HCT116 (cell line): ENCODE measurements at regions not wholly inside any gene's neighbourhood (a gene's known extent, or its start where the extent isn't known, plus 50 kb on each side); places are given as distances from the start of the nearest gene placed in this dataset.
A peak's percentile ranks its signal among the peaks of the same experiment; 100 is the strongest.

Source experiments
- ATAC-seq: fragments of 200-7000 bp; cut with Tn5 transposase; 2 replicates; pipeline ENCODE4 v1.9.1; 2020; ENCODE audit warnings: mild to moderate bottlenecking, moderate library complexity
- BruUV-seq: library from RNA; stranded (reverse); fragments of 400-500 nt; replicated peaks from 2 replicates; lab custom pipeline; 2021; lab: Mats Ljungman, UMichigan
- CTCF ChIA-PET: fragments of 300-600 bp; sonication (Branson Sonifier 250); formaldehyde crosslinking; loops from one replicate; lab custom pipeline; 2021; ENCODE audit warnings: antibody characterized with exemption; lab: Charles Lee
- POLR2A ChIA-PET: fragments of 300-600, 350-600 bp; sonication (Branson Sonifier 250); formaldehyde crosslinking; loops from one replicate; lab custom pipeline; 2021; ENCODE audit warnings: antibody characterized with exemption; lab: Charles Lee
- RAD21 ChIA-PET, 2 experiments: fragments of 300-600 bp; sonication (Branson Sonifier 250); formaldehyde crosslinking; loops; one replicate each; lab custom pipeline; 2023; ENCODE audit warnings: low total read pairs in 2 of 2; ENCODE audit not compliant: uncharacterized antibody in 2 of 2, unreplicated experiment in 2 of 2, low non-redundant PET in 1 of 2; lab: Charles Lee
- DNase-seq: peaks from one replicate; pipeline ENCODE4 v3.0.0-alpha.2; 2010; ENCODE audit warnings: low read depth, low spot score
- H2AFZ ChIP-seq: fragments of 200-600 bp; shearing (Covaris generic), sonication (generic); 2 replicates; pipeline ENCODE4 v1.6.1; 2017; ENCODE audit warnings: low read depth, mixed run types, mixed read lengths, antibody characterized with exemption, low read length; ENCODE audit not compliant: poor library complexity, severe bottlenecking
- H3K27ac ChIP-seq: 2 replicates; pipeline ENCODE4 v1.5.1; 2012; ENCODE audit warnings: low read depth, low read length
- H3K27me3 ChIP-seq: fragments of 200-600 bp; sonication (generic); 2 replicates; pipeline ENCODE4 v1.6.1; 2016; ENCODE audit warnings: mixed run types, low read length, mixed read lengths; ENCODE audit not compliant: insufficient read depth
- H3K36me3 ChIP-seq, 2 experiments: fragments of 200-500 bp in 1 of 2; fragments of 200-600 bp in 1 of 2; sonication (Bioruptor generic) in 1 of 2; sonication (generic) in 1 of 2; 2 replicates each; pipeline versions ENCODE4 v1.5.1 to v1.6.1; 2014 to 2016; ENCODE audit warnings: low read length in 2 of 2, inconsistent platforms in 1 of 2, mixed read lengths in 1 of 2, mixed run types in 1 of 2; ENCODE audit not compliant: insufficient read depth in 2 of 2, control insufficient read depth in 1 of 2
- H3K4me1 ChIP-seq, 2 experiments: fragments of 200-600 bp in 1 of 2; sonication (generic) in 1 of 2; 2 replicates each; pipeline versions ENCODE4 v1.5.1 to v1.6.1; 2012 to 2017; ENCODE audit warnings: low read length in 2 of 2, inconsistent platforms in 1 of 2, mild to moderate bottlenecking in 1 of 2, mixed read lengths in 1 of 2, mixed run types in 1 of 2, moderate library complexity in 1 of 2; ENCODE audit not compliant: insufficient read depth in 2 of 2, control insufficient read depth in 1 of 2
- H3K4me2 ChIP-seq: fragments of 200-600 bp; sonication (generic); 2 replicates; pipeline ENCODE4 v1.6.1; 2017; ENCODE audit warnings: mixed run types, low read length, mixed read lengths
- H3K4me3 ChIP-seq, 2 experiments: fragments of 200-600 bp in 1 of 2; sonication (generic) in 1 of 2; replicated peaks in 1 of 2; 2 replicates each; pipeline ENCODE4 v1.5.1; 2011 to 2016; ENCODE audit warnings: low read length in 2 of 2, control low read depth in 1 of 2, low read depth in 1 of 2, mild to moderate bottlenecking in 1 of 2, mixed read lengths in 1 of 2, mixed run types in 1 of 2
- H3K79me2 ChIP-seq: fragments of 200-600 bp; sonication (generic); 2 replicates; pipeline ENCODE4 v1.6.1; 2017; ENCODE audit warnings: mild to moderate bottlenecking, mixed run types, low read length, moderate library complexity, mixed read lengths; ENCODE audit not compliant: insufficient read depth
- H3K9ac ChIP-seq: fragments of 200-600 bp; sonication (generic); 2 replicates; pipeline ENCODE4 v1.6.1; 2016; ENCODE audit warnings: low read length, mixed read lengths
- H3K9me2 ChIP-seq: fragments of 200-600 bp; sonication (generic), shearing (Covaris generic); 2 replicates; pipeline ENCODE4 v1.6.1; 2017; ENCODE audit warnings: mixed run types, mild to moderate bottlenecking, moderate library complexity; ENCODE audit not compliant: insufficient read depth
- H3K9me3 ChIP-seq, 2 experiments: fragments of 200-500 bp in 1 of 2; fragments of 200-600 bp in 1 of 2; sonication (Bioruptor generic) in 1 of 2; sonication (generic) in 1 of 2; 2 replicates each; pipeline ENCODE4 v1.6.1; 2014 to 2017; ENCODE audit warnings: low read length in 2 of 2, mixed read lengths in 2 of 2, inconsistent platforms in 1 of 2, low read depth in 1 of 2, mild to moderate bottlenecking in 1 of 2, mixed run types in 1 of 2, moderate library complexity in 1 of 2; ENCODE audit not compliant: control insufficient read depth in 1 of 2, insufficient read depth in 1 of 2
- H4K20me1 ChIP-seq: fragments of 200-600 bp; sonication (generic), shearing (Covaris generic); 2 replicates; pipeline ENCODE4 v1.6.1; 2017; ENCODE audit warnings: mixed run types, mild to moderate bottlenecking, moderate library complexity; ENCODE audit not compliant: insufficient read depth
- CEBPB ChIP-seq: IDR thresholded peaks from 2 replicates; pipeline ENCODE4 v1.6.1; 2012; ENCODE audit warnings: low read depth
- EGR1 ChIP-seq: IDR thresholded peaks from 2 replicates; pipeline ENCODE4 v1.6.1; 2012; ENCODE audit warnings: low read depth
- EZH2phosphoT487 ChIP-seq: fragments of 200-600 bp; IDR thresholded peaks from 2 replicates; pipeline ENCODE4 v1.6.1; 2018; ENCODE audit warnings: antibody characterized with exemption, borderline replicate concordance
- JUND ChIP-seq: IDR thresholded peaks from 2 replicates; pipeline ENCODE4 v1.6.1; 2012
- RAD21 ChIP-seq: IDR thresholded peaks from 2 replicates; pipeline ENCODE4 v1.6.1; 2012; ENCODE audit warnings: low read depth, mild to moderate bottlenecking
- SP1 ChIP-seq: IDR thresholded peaks from 2 replicates; pipeline ENCODE4 v1.6.1; 2012; ENCODE audit warnings: low read depth
- ZNF274 ChIP-seq: fragments of 200-500 bp; sonication (Bioruptor generic); IDR thresholded peaks from 2 replicates; pipeline ENCODE4 v1.6.1; 2014; ENCODE audit warnings: mild to moderate bottlenecking, low read depth, low read length, inconsistent platforms
- intact Hi-C: fragments of 100-400 bp; cut with micrococcal nuclease; formaldehyde crosslinking; loops from 2 replicates; pipeline ENCODE4 v1.10.0; 2022
- TF ChIP-seq, protein P1 (sequence below): IDR thresholded peaks from 2 replicates; pipeline ENCODE4 v1.6.1; 2012
- TF ChIP-seq, protein P2 (sequence below), 3 experiments: fragments of 200-600 bp in 1 of 3; sonication (generic) in 1 of 3; IDR thresholded peaks in 2 of 3; conservative IDR thresholded peaks in 1 of 3; 2 replicates each; pipeline ENCODE4 v1.5.1; 2012 to 2017; ENCODE audit warnings: low read depth in 2 of 3, low read length in 2 of 3, antibody characterized with exemption in 1 of 3, borderline replicate concordance in 1 of 3, control low read depth in 1 of 3, mild to moderate bottlenecking in 1 of 3, mixed read lengths in 1 of 3, mixed run types in 1 of 3, moderate library complexity in 1 of 3; ENCODE audit not compliant: insufficient read depth in 1 of 3

DNA sequence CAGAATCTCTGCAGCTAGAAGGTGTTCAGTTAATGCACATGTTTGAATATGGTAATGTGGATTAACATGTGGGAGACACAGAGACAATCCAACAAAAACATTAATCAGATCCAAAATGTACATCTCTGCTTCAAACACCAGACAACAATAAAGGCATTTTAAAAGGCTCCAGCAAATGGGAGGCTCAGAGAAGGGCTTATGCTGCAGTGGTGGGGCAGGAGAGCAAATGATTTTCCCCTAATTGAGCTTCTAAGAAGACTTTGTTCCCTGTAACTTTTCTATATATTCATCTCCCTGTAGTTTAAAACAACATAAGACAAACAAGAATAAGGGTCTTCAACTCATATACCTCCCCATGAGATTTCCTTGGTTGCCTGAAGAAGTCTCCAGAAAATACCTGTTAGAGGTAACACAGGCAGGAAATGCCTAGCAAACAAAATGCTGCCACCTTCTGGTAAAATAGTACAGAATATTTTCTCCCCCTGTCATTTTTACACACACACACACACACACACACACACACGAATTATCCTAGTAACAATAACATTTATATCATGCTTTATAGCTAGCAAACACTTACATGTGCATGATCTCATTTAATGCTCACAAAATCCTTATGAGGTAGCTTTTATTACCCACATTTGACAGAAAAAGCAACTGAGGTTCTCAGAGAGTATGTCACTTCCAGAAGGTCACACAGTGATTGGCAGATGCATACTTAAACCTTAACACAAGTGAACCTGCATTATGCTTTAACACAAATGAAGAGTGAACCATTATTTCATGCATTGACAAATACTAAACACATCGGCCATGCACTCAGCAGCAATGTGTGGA lies 123.4 kb upstream of the MB21D2 start:
- RAD21 ChIA-PET = interaction anchor here (0.7 to 1.2 kb wide), 5 partner anchors 222 to 260 kb away, joined by 3 to 10 read pairs (median 6); no protein-coding TSS in a partner anchor
- no peak overlapping the region for H3K4me3 ChIP-seq
- peak overlapping the region; percentile 29 for H2AFZ ChIP-seq
- H3K27ac ChIP-seq = no peak overlapping the region
- DNase-seq (peak; percentile 50), ATAC-seq (peak; percentile 83)
- H3K36me3 ChIP-seq = no peaks in the 10 kb centered on the region
- CTCF ChIA-PET = interaction anchor here (0.6 to 4.7 kb wide), 8 partner anchors 131 to 234 kb away, joined by 3 to 57 read pairs (median 4); no protein-coding TSS in a partner anchor
- BruUV-seq = no TSS peak
- TF ChIP-seq CEBPB (no peak), EZH2phosphoT487 (no peak), ZNF274 (no peak), JUND (no peak), SP1 (no peak), RAD21 (peak; percentile 85), EGR1 (no peak)
- TF ChIP-seq, protein P1, sequence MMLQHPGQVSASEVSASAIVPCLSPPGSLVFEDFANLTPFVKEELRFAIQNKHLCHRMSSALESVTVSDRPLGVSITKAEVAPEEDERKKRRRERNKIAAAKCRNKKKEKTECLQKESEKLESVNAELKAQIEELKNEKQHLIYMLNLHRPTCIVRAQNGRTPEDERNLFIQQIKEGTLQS = no peak
- TF ChIP-seq, protein P2, sequence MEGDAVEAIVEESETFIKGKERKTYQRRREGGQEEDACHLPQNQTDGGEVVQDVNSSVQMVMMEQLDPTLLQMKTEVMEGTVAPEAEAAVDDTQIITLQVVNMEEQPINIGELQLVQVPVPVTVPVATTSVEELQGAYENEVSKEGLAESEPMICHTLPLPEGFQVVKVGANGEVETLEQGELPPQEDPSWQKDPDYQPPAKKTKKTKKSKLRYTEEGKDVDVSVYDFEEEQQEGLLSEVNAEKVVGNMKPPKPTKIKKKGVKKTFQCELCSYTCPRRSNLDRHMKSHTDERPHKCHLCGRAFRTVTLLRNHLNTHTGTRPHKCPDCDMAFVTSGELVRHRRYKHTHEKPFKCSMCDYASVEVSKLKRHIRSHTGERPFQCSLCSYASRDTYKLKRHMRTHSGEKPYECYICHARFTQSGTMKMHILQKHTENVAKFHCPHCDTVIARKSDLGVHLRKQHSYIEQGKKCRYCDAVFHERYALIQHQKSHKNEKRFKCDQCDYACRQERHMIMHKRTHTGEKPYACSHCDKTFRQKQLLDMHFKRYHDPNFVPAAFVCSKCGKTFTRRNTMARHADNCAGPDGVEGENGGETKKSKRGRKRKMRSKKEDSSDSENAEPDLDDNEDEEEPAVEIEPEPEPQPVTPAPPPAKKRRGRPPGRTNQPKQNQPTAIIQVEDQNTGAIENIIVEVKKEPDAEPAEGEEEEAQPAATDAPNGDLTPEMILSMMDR (IDR thresholded peaks at IDR 0.05 in 2 of 3, conservative IDR thresholded peaks at IDR 0.05 in 1 of 3; ENCODE audit: borderline replicate concordance in 1 of 3, insufficient read depth in 1 of 3, low read depth in 2 of 3, low read length in 2 of 3) = peak; percentile 38 to 71 (median 65); a peak in 5 of 6 replicates
- H3K27me3 ChIP-seq = no peaks in the 10 kb centered on the region
- no peaks in the 10 kb centered on the region for H3K9me3 ChIP-seq
- H3K9me2 ChIP-seq = no peaks in the 10 kb centered on the region
- intact Hi-C loops = loop anchor here (1.0 to 10.0 kb wide), 6 partner anchors 124 to 576 kb away; partner anchors contain the start of gene MB21D2
- H3K4me1 ChIP-seq = no peaks in the 10 kb centered on the region
- H3K9ac ChIP-seq = no peak overlapping the region
- no peaks in the 10 kb centered on the region for H4K20me1 ChIP-seq
- no peak overlapping the region for H3K4me2 ChIP-seq
- no peaks in the 10 kb centered on the region for H3K79me2 ChIP-seq
- POLR2A ChIA-PET = interaction anchor here (0.7 to 1.2 kb wide), 3 partner anchors 123 to 389 kb away, joined by 3 to 4 read pairs (median 4); partner anchors contain the start of gene MB21D2
